BJ (cell line): ENCODE measurements at regions not wholly inside any gene's neighbourhood (a gene's known extent, or its start where the extent isn't known, plus 50 kb on each side); places are given as distances from the start of the nearest gene placed in this dataset.
"Not testable (repeated sequence)": the region's sequence is repeated elsewhere in the genome, so short reads cannot be mapped to it uniquely, and the experiment has no call there.

Source experiments
- CTCF ChIA-PET: fragments of 350-600 bp; formaldehyde crosslinking; extraction: SDS; loops from one replicate; lab custom pipeline; 2021; ENCODE audit warnings: antibody characterized with exemption, inconsistent platforms; lab: Yijun Ruan, JAX
- POLR2A ChIA-PET: fragments of 300-600 bp; sonication (Branson Sonifier 250); formaldehyde crosslinking; extraction: SDS; loops from one replicate; lab custom pipeline; 2021; ENCODE audit warnings: antibody characterized with exemption; lab: Charles Lee
- DNase-seq: peaks from one replicate; pipeline ENCODE4 v3.0.0-alpha.2; 2011; ENCODE audit warnings: low read depth
- H3K27me3 ChIP-seq: 2 replicates; pipeline ENCODE4 v1.6.0; 2011; ENCODE audit warnings: low read length; ENCODE audit not compliant: control insufficient read depth, insufficient read depth
- H3K36me3 ChIP-seq: 2 replicates; pipeline ENCODE4 v1.5.1; 2011; ENCODE audit warnings: low read length; ENCODE audit not compliant: control insufficient read depth, insufficient read depth
- H3K4me3 ChIP-seq: 2 replicates; pipeline ENCODE4 v1.5.1; 2011; ENCODE audit warnings: low read depth, mild to moderate bottlenecking, control low read depth, low read length
- TF ChIP-seq, protein P1 (sequence below): IDR thresholded peaks from 2 replicates; pipeline ENCODE4 v1.5.1; 2011; ENCODE audit warnings: low read depth, mild to moderate bottlenecking, control low read depth, inconsistent platforms, low read length, moderate library complexity; ENCODE audit not compliant: insufficient read depth

DNA sequence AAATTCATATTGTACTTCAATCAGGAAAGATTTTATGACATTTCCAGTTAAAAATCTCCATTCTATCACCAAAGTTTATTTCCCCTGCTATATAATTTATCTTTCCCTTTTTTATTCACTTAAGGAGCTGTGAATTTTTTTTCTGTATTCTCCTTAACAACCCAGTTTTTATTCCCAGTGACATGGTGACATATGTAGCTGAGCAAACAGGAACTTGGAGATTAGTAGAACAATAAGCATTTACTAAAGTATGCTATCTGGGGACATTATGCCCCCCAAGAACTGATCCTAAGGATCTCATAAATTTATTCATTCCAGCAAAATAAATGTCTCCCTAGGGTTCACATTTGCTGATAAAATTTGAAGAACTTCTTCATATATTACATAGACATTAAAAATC, 1044.0 kb upstream of the CDH6 start:
- no peaks in the 10 kb centered on the region for H3K27me3 ChIP-seq
- DNase-seq = no peak
- ChIA-PET CTCF (no interaction called here), POLR2A (no interaction called here)
- no peaks in the 10 kb centered on the region for H3K36me3 ChIP-seq
- no peak overlapping the region for H3K4me3 ChIP-seq
- TF ChIP-seq, protein P1, sequence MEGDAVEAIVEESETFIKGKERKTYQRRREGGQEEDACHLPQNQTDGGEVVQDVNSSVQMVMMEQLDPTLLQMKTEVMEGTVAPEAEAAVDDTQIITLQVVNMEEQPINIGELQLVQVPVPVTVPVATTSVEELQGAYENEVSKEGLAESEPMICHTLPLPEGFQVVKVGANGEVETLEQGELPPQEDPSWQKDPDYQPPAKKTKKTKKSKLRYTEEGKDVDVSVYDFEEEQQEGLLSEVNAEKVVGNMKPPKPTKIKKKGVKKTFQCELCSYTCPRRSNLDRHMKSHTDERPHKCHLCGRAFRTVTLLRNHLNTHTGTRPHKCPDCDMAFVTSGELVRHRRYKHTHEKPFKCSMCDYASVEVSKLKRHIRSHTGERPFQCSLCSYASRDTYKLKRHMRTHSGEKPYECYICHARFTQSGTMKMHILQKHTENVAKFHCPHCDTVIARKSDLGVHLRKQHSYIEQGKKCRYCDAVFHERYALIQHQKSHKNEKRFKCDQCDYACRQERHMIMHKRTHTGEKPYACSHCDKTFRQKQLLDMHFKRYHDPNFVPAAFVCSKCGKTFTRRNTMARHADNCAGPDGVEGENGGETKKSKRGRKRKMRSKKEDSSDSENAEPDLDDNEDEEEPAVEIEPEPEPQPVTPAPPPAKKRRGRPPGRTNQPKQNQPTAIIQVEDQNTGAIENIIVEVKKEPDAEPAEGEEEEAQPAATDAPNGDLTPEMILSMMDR = no peak

DNA sequence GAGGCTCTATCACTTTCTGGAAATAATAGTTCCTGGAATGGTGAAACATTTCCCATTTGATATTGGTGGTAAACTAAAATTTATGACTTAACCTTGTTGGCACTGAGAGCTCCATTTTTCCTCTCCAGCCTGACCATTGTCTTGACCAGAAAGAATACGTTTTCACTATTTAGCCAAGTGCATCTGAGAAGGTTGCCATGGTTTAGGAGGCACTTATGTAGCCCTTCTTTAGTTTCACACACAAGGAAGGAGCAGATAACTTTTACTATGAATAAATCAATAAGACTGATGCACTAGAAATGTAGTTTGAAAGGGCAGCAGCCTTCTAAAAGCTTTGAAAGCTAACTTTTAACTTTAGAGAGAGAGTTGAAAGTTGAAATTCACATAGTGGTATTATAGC, 1045.5 kb upstream of the CDH6 start:
- ChIA-PET POLR2A (no interaction called here), CTCF (no interaction called here)
- Histone ChIP-seq H3K4me3 (no peak overlapping the region), H3K27me3 (no peaks in the 10 kb centered on the region), H3K36me3 (no peaks in the 10 kb centered on the region)
- no peak for DNase-seq
- TF ChIP-seq, protein P1 = no peak

DNA sequence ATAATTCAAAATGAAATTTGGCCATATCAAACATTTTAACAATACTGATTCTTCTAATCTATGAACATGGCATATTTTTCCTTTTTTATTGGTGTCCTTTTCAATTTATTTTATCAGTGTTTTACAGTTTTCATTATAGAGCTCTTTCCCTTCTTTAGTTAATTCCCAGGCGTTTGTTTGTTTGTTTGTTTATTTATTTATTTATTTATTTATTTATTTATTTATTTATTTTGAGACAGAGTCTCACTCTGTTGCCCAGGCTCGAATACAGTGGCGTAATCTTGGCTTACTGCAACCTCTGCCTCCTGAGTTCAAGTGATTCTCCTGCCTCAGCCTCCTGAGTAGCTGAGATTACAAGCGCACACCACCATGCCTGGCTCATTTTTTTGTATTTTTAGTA, 1049.4 kb upstream of the CDH6 start:
- POLR2A ChIA-PET, H3K4me3 ChIP-seq, H3K36me3 ChIP-seq, CTCF ChIA-PET, H3K27me3 ChIP-seq, DNase-seq: not testable (repeated sequence)

DNA sequence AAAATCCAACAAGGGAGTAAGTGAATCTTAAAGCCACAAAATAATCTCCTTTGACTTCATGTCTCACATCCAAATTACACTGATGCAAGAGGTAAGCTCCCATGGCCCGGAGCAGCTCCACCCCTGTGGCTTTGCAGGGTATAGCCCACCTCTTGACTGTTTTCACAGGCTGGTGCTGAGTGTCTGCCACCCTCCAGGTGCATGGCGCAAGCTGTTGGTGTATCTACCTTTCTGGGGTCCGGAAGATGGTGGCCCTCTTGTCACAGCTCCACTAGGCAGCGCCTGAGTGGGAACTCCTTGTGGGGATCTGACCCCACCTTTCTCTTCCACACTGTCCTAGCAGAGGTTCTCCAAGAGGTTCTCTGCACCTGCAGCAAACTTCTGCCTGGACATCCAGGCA, 1051.1 kb upstream of the CDH6 start:
- ChIA-PET POLR2A (no interaction called here), CTCF (interaction anchor here (0.6 kb wide), 1 partner anchor 14 kb away, joined by 3 read pairs; no protein-coding TSS in a partner anchor)
- Histone ChIP-seq H3K4me3 (no peak overlapping the region), H3K36me3 (no peaks in the 10 kb centered on the region), H3K27me3 (no peaks in the 10 kb centered on the region)
- no peak for DNase-seq
- TF ChIP-seq, protein P1 = no peak

DNA sequence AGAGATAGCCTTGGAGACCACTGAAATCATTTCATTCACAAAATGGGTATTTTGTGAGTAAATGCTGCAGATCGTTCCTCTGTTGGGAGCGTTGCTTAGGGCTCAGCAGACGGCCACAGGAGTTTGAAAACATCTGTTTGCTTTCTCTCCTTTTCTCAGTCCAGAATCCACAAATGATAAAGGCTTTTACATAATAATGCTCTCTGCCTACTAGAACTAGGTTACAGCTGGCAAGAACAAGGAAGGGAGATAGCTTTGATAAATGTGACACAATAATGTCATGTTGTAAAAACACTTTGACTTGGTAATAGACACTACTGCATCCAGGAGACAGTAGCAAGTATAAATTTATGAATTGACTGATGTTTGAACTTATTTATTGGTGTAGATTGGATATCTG, 1072.4 kb upstream of the CDH6 start:
- Histone ChIP-seq H3K27me3 (no peaks in the 10 kb centered on the region), H3K4me3 (no peak overlapping the region), H3K36me3 (no peaks in the 10 kb centered on the region)
- DNase-seq = no peak
- POLR2A ChIA-PET = no interaction called here
- CTCF ChIA-PET = no interaction called here
- TF ChIP-seq, protein P1 = no peak

DNA sequence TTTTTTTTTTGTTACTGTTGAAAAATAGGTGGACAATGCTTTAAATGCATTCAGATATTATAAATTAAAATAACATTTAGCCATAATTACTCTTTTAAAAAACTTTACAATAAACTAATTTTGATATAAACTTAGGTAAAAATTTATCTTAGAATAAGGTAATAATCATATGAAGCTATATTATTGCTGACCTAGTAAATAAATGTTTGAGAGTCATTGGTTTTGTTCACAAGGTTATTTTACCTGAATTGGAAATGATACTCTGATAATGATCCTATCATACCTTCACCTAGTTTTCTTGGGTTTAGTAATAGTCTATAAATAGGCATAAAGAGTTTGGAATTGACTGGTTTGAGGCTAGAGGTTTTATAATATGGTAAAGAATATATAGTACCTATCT, 1076.4 kb upstream of the CDH6 start:
- ChIA-PET POLR2A (no interaction called here), CTCF (interaction anchor here (1.2 kb wide), 1 partner anchor 11 kb away, joined by 3 read pairs; no protein-coding TSS in a partner anchor)
- no peak for DNase-seq
- Histone ChIP-seq H3K4me3 (no peak overlapping the region), H3K27me3 (no peaks in the 10 kb centered on the region), H3K36me3 (no peaks in the 10 kb centered on the region)
- TF ChIP-seq, protein P1 = no peak
